Stimulated activated CD4-positive, alpha-beta T cell treated with anti-CD3 and anti-CD28 coated beads, Interleukin-2, amount 100 ng/mL, for 48 hours (primary cell): ENCODE measurements at regions not wholly inside any gene's neighbourhood (a gene's known extent, or its start where the extent isn't known, plus 50 kb on each side); places are given as distances from the start of the nearest gene placed in this dataset.
"Not testable (repeated sequence)": the region's sequence is repeated elsewhere in the genome, so short reads cannot be mapped to it uniquely, and the experiment has no call there.

Source experiments
- DNase-seq, 2 donors: peaks; one replicate each; pipeline ENCODE4 v3.0.0-alpha.2; 2020

- no peak for DNase-seq
These were observed 87.8 kb upstream of the SLC39A10 start for GRCh38 chr2:195569255-195569654.

- not testable (repeated sequence) for DNase-seq
These were observed 92.3 kb upstream of the SLC39A10 start for GRCh38 chr2:195564625-195565135.

GRCh38 chr2:195563857-195564512, 93.0 kb upstream of the SLC39A10 start:
- no peak for DNase-seq

GRCh38 chr2:195562570-195563566, 94.2 kb upstream of the SLC39A10 start:
- no peak for DNase-seq

- DNase-seq: no peak
These were observed 95.7 kb upstream of the SLC39A10 start for GRCh38 chr2:195561116-195561921.

GRCh38 chr2:195560209-195560895, 96.7 kb upstream of the SLC39A10 start:
- DNase-seq: no peak

- DNase-seq: peak; percentile 49 to 52
These were observed 97.6 kb upstream of the SLC39A10 start for GRCh38 chr2:195559431-195559914.

- DNase-seq: no peak
These were observed 101.1 kb upstream of the SLC39A10 start for GRCh38 chr2:195555971-195556370.

- DNase-seq: no peak
These were observed 104.4 kb upstream of the SLC39A10 start for GRCh38 chr2:195552581-195552980.

GRCh38 chr2:195548198-195548940, 108.7 kb upstream of the SLC39A10 start:
- DNase-seq: no peak

GRCh38 chr2:195547268-195547840, 109.7 kb upstream of the SLC39A10 start:
- not testable (repeated sequence) for DNase-seq

- no peak for DNase-seq
These were observed 111.2 kb upstream of the SLC39A10 start for GRCh38 chr2:195545811-195546210.

GRCh38 chr2:195543902-195544894, 112.8 kb upstream of the SLC39A10 start:
- no peak for DNase-seq

GRCh38 chr2:195543063-195543462, 114.0 kb upstream of the SLC39A10 start:
- no peak for DNase-seq

GRCh38 chr2:195542067-195542466, 115.0 kb upstream of the SLC39A10 start:
- no peak for DNase-seq

- no peak for DNase-seq
These were observed 118.1 kb upstream of the SLC39A10 start for GRCh38 chr2:195538937-195539336.

GRCh38 chr2:195537811-195538210, 119.2 kb upstream of the SLC39A10 start:
- no peak for DNase-seq

- no peak for DNase-seq
These were observed 120.1 kb upstream of the SLC39A10 start for GRCh38 chr2:195536906-195537305.

GRCh38 chr2:195535911-195536522, 121.0 kb upstream of the SLC39A10 start:
- peak; percentile 44 to 50 for DNase-seq
